IMR-90 (cell line): ENCODE measurements at regions not wholly inside any gene's neighbourhood (a gene's known extent, or its start where the extent isn't known, plus 50 kb on each side); places are given as distances from the start of the nearest gene placed in this dataset.

Experiments used
- ATAC-seq: fragments of 200-7000 bp; cut with Tn5 transposase; 2 replicates; pipeline ENCODE4 v1.9.1; 2020; ENCODE audit warnings: low read depth, mild to moderate bottlenecking, moderate library complexity
- BruUV-seq: library from RNA; stranded (reverse); fragments of 400-500 nt; replicated peaks from 2 replicates; lab custom pipeline; 2021; lab: Mats Ljungman, UMichigan
- CTCF ChIA-PET: fragments of 300-600 bp; formaldehyde crosslinking; extraction: SDS; loops from one replicate; lab custom pipeline; 2021; ENCODE audit warnings: antibody characterized with exemption; lab: Yijun Ruan, JAX
- POLR2A ChIA-PET: fragments of 300-600 bp; sonication (Branson Sonifier 250); formaldehyde crosslinking; loops from one replicate; lab custom pipeline; 2022; ENCODE audit warnings: antibody characterized with exemption; ENCODE audit not compliant: unreplicated experiment; lab: Charles Lee
- DNase-seq: peaks from one replicate; pipeline ENCODE4 v3.0.0; 2013
- H2AFZ ChIP-seq: replicated peaks from 2 replicates; pipeline ENCODE3; 2013; ENCODE audit warnings: low read length, mild to moderate bottlenecking; ENCODE audit not compliant: poor library complexity
- H2AK5ac ChIP-seq: 2 replicates; pipeline ENCODE4 v1.6.1; 2013; ENCODE audit warnings: low read depth, low read length, inconsistent platforms
- H2AK9ac ChIP-seq: replicated peaks from 2 replicates; pipeline ENCODE3; 2013; ENCODE audit warnings: mild to moderate bottlenecking, low read depth, low read length, moderate library complexity; ENCODE audit not compliant: poor library complexity
- H2BK120ac ChIP-seq: 2 replicates; pipeline ENCODE4 v1.6.1; 2013; ENCODE audit warnings: low read depth, low read length, inconsistent platforms
- H2BK15ac ChIP-seq: 3 replicates; pipeline ENCODE4 v1.6.1; 2013; ENCODE audit warnings: low read depth, low read length, inconsistent platforms
- H2BK20ac ChIP-seq: 2 replicates; pipeline ENCODE4 v1.6.1; 2013; ENCODE audit warnings: low read depth, mild to moderate bottlenecking, inconsistent platforms, low read length, moderate library complexity
- H2BK5ac ChIP-seq: 2 replicates; pipeline ENCODE4 v1.6.1; 2013; ENCODE audit warnings: mild to moderate bottlenecking, low read depth, low read length, inconsistent platforms; ENCODE audit not compliant: poor library complexity, severe bottlenecking
- H3K14ac ChIP-seq: replicated peaks from 2 replicates; pipeline ENCODE4 v1.6.1; 2013; ENCODE audit warnings: low read depth, low read length, inconsistent platforms
- H3K18ac ChIP-seq: 2 replicates; pipeline ENCODE4 v1.6.1; 2013; ENCODE audit warnings: low read depth, low read length, control low read depth
- H3K23ac ChIP-seq: 2 replicates; pipeline ENCODE4 v1.6.1; 2013; ENCODE audit warnings: low read depth, low read length, inconsistent platforms
- H3K27ac ChIP-seq: 2 replicates; pipeline ENCODE4 v1.5.1; 2013; ENCODE audit warnings: mild to moderate bottlenecking, control low read depth, low read length; ENCODE audit not compliant: insufficient read depth
- H3K27me3 ChIP-seq: 2 replicates; pipeline ENCODE4 v1.6.1; 2013; ENCODE audit warnings: low read length; ENCODE audit not compliant: control insufficient read depth, insufficient read depth
- H3K36me3 ChIP-seq: 2 replicates; pipeline ENCODE4 v1.6.1; 2013; ENCODE audit warnings: low read length, mixed read lengths; ENCODE audit not compliant: control insufficient read depth, insufficient read depth
- H3K4ac ChIP-seq: 2 replicates; pipeline ENCODE4 v1.6.1; 2013; ENCODE audit warnings: low read depth, low read length, inconsistent platforms
- H3K4me1 ChIP-seq: 2 replicates; pipeline ENCODE4 v1.6.1; 2013; ENCODE audit warnings: low read length, mixed read lengths; ENCODE audit not compliant: control insufficient read depth, insufficient read depth
- H3K4me2 ChIP-seq: 2 replicates; pipeline ENCODE4 v1.6.1; 2013; ENCODE audit warnings: low read depth, mild to moderate bottlenecking, control low read depth, low read length, moderate library complexity
- H3K4me3 ChIP-seq: 2 replicates; pipeline ENCODE4 v1.5.1; 2013; ENCODE audit warnings: low read depth, mild to moderate bottlenecking, control low read depth, low read length, moderate library complexity; ENCODE audit not compliant: insufficient read depth
- H3K56ac ChIP-seq: 2 replicates; pipeline ENCODE4 v1.6.1; 2013; ENCODE audit warnings: low read length, inconsistent platforms; ENCODE audit not compliant: insufficient read depth; ENCODE audit errors: extremely low read depth
- H3K79me1 ChIP-seq, 2 experiments: 2 replicates each; pipeline ENCODE4 v1.6.1; 2013; ENCODE audit warnings: low read length in 2 of 2, inconsistent platforms in 1 of 2, low read depth in 1 of 2
- H3K9ac ChIP-seq: 2 replicates; pipeline ENCODE4 v1.6.1; 2013; ENCODE audit warnings: low read depth, low read length, control low read depth
- H3K9me1 ChIP-seq: 2 replicates; pipeline ENCODE4 v1.6.1; 2013; ENCODE audit warnings: low read length, inconsistent platforms; ENCODE audit not compliant: insufficient read depth
- H3K9me3 ChIP-seq: 2 replicates; pipeline ENCODE4 v1.6.1; 2013; ENCODE audit warnings: low read length; ENCODE audit not compliant: control insufficient read depth, insufficient read depth
- H4K20me1 ChIP-seq: 2 replicates; pipeline ENCODE4 v1.6.1; 2013; ENCODE audit warnings: low read length, inconsistent platforms; ENCODE audit not compliant: insufficient read depth
- H4K5ac ChIP-seq: 2 replicates; pipeline ENCODE4 v1.6.1; 2013; ENCODE audit warnings: mild to moderate bottlenecking, low read depth, low read length, control low read depth
- H4K8ac ChIP-seq, 2 experiments: 2 replicates each; pipeline ENCODE4 v1.6.1; 2013; ENCODE audit warnings: low read depth in 2 of 2, low read length in 2 of 2, control low read depth in 1 of 2, inconsistent platforms in 1 of 2
- H4K91ac ChIP-seq: 2 replicates; pipeline ENCODE4 v1.6.1; 2013; ENCODE audit warnings: low read depth, low read length, inconsistent platforms; ENCODE audit not compliant: insufficient read depth
- BHLHE40 ChIP-seq: fragments of 150-350 bp; IDR thresholded peaks from 2 replicates; pipeline ENCODE4 v1.6.1; 2016; ENCODE audit warnings: mild to moderate bottlenecking, low read depth, low read length
- ELK1 ChIP-seq: fragments of 150-350 bp; IDR thresholded peaks from 2 replicates; pipeline ENCODE4 v1.6.1; 2016; ENCODE audit warnings: low read depth, mild to moderate bottlenecking, low read length, moderate library complexity, borderline replicate concordance
- MAFK ChIP-seq: IDR thresholded peaks from 2 replicates; pipeline ENCODE4 v1.6.1; 2012; ENCODE audit warnings: low read depth, low read length, improper control_type of control experiment
- MXI1 ChIP-seq: IDR thresholded peaks from 2 replicates; pipeline ENCODE4 v1.6.1; 2012; ENCODE audit warnings: low read depth, mild to moderate bottlenecking, low read length, moderate library complexity, borderline replicate concordance
- WGBS, 2 experiments: methylation state at CpG; one replicate each; pipeline versions ENCODE4 v1.1.5 to v1.1.7; 2013; ENCODE audit warnings: missing lambda C conversion rate in 2 of 2; ENCODE audit not compliant: insufficient read length in 1 of 2; ENCODE audit errors: extremely low coverage in 2 of 2; 5-methylcytosine and 5-hydroxymethylcytosine counted together
- dilution Hi-C: fragments of 300-500 bp; cut with HindIII; formaldehyde crosslinking; loops from one replicate; pipeline ENCODE4 v1.14.3; 2018; ENCODE audit warnings: low sequenced_read_pairs; ENCODE audit not compliant: unreplicated experiment
- in situ Hi-C: fragments of 300-500 bp; cut with MboI; formaldehyde crosslinking; loops from 3 replicates; pipeline ENCODE4 v1.14.3; 2019; ENCODE audit warnings: low sequenced_read_pairs, inconsistent platforms, mixed read lengths
- intact Hi-C: fragments of 100-400 bp; cut with micrococcal nuclease; formaldehyde crosslinking; loops from 2 replicates; pipeline ENCODE4 v1.10.0; 2022

- Histone ChIP-seq H2BK20ac (no peak overlapping the region), H3K14ac (no peak overlapping the region), H4K20me1 (no peaks in the 10 kb centered on the region), H4K91ac (no peak overlapping the region), H3K4me2 (no peak overlapping the region), H2BK5ac (no peak overlapping the region), H3K79me1 (no peaks in the 10 kb centered on the region), H3K4me1 (no peaks in the 10 kb centered on the region), H3K9me1 (no peaks in the 10 kb centered on the region), H3K56ac (no peak overlapping the region), H3K27me3 (no peaks in the 10 kb centered on the region; the same call in 1 of the 2 replicates), H3K23ac (no peak overlapping the region), H3K9me3 (no peaks in the 10 kb centered on the region), H4K5ac (no peak overlapping the region), H3K36me3 (no peaks in the 10 kb centered on the region), H3K27ac (no peak overlapping the region), H2BK15ac (no peak overlapping the region), H3K4me3 (no peak overlapping the region), H2AK5ac (no peak overlapping the region), H2BK120ac (no peak overlapping the region), H3K9ac (no peak overlapping the region), H3K4ac (no peak overlapping the region), H4K8ac (no peak overlapping the region), H2AFZ (no peak overlapping the region), H2AK9ac (no peak overlapping the region), H3K18ac (no peak overlapping the region)
- in situ Hi-C loops: loop anchor here (10.0 kb wide), 2 partner anchors 753 to 1233 kb away; no protein-coding TSS in a partner anchor
- no peak for ATAC-seq
- BruUV-seq: no TSS peak
- dilution Hi-C loops: no loop called here
- no peak for DNase-seq
- ChIA-PET CTCF (no interaction called here), POLR2A (no interaction called here)
- intact Hi-C loops: no loop called here
- TF ChIP-seq ELK1 (no peak), BHLHE40 (no peak), MXI1 (no peak), MAFK (no peak)
- no CpG with 5 or more reads among the region's 5 CpGs for WGBS, 2 experiments
Observed at GRCh38 chr7:22008087-22008486, 62.4 kb upstream of the CDCA7L start.
